ENCODE measurements at regions not wholly inside any gene's neighbourhood (a gene's known extent, or its start where the extent isn't known, plus 50 kb on each side); places are given as distances from the start of the nearest gene placed in this dataset.

DNA sequence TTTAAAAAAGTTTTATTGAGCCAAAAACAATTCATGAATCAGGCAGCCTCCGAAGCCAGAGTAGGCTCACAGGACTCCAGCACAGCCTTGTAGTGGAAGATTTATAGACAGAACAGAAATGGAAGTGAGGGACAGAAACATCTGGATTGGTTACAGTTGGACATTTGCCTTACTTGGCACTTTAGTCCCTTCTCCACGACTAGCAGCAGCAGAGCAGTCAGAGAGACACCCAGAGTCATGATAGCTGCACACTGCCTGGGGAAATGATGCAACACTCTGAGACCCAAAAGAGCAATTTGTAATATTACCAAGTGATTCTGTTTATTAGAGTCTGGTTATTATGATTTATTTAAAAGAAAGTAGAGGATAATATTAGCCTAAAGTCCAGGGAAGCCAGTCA lies 72.2 kb upstream of the KRTAP11-1 start (continued):
- TF ChIP-seq, protein P1, sequence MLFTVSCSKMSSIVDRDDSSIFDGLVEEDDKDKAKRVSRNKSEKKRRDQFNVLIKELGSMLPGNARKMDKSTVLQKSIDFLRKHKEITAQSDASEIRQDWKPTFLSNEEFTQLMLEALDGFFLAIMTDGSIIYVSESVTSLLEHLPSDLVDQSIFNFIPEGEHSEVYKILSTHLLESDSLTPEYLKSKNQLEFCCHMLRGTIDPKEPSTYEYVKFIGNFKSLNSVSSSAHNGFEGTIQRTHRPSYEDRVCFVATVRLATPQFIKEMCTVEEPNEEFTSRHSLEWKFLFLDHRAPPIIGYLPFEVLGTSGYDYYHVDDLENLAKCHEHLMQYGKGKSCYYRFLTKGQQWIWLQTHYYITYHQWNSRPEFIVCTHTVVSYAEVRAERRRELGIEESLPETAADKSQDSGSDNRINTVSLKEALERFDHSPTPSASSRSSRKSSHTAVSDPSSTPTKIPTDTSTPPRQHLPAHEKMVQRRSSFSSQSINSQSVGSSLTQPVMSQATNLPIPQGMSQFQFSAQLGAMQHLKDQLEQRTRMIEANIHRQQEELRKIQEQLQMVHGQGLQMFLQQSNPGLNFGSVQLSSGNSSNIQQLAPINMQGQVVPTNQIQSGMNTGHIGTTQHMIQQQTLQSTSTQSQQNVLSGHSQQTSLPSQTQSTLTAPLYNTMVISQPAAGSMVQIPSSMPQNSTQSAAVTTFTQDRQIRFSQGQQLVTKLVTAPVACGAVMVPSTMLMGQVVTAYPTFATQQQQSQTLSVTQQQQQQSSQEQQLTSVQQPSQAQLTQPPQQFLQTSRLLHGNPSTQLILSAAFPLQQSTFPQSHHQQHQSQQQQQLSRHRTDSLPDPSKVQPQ (CRISPR knock-in tag; IDR thresholded peaks at IDR 0.05; ENCODE audit: borderline replicate concordance) = no peak
- TF ChIP-seq NR2F6 (CRISPR knock-in tag; IDR thresholded peaks at IDR 0.05) (no peak), BRCA1 (IDR thresholded peaks at IDR 0.05) (no peak), BRCA1 (CRISPR knock-in tag; IDR thresholded peaks at IDR 0.05) (no peak), NCOA2 (IDR thresholded peaks at IDR 0.05; ENCODE audit: partially characterized antibody in 2 of 2) (no peak), SMARCA4 (IDR thresholded peaks at IDR 0.05) (no peak), NFIX (CRISPR knock-in tag; IDR thresholded peaks at IDR 0.05; ENCODE audit: low read depth) (no peak), MCM7 (IDR thresholded peaks at IDR 0.05) (no peak)
- TF ChIP-seq, protein P2, sequence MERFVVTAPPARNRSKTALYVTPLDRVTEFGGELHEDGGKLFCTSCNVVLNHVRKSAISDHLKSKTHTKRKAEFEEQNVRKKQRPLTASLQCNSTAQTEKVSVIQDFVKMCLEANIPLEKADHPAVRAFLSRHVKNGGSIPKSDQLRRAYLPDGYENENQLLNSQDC (CRISPR knock-in tag; IDR thresholded peaks at IDR 0.05) = no peak

DNA sequence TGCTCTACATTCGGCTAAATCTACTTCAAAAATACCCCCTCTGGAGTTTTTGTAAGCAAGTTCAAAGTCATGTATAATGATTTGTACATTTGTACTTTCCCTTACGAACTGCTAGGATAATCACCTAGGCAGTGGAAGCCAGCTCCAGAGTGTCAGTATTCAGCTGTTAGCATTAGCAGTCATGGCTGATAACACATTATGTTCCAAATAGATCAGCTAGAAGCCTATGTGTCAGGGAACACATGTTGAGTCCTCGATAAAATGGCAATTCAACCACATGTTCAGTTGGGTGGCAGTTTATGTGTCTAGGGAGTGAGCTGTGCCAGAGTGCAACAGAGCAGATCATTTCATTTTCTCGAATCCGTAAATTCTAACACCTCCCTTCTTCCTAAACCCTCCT lies 65.8 kb upstream of the KRTAP11-1 start:
- no peak overlapping the region for H3K9ac ChIP-seq (ENCODE audit: insufficient read depth in 1 of 2, low read depth in 2 of 2, low read length in 2 of 2)
- no peaks in the 10 kb centered on the region for H3K36me3 ChIP-seq (ENCODE audit: control insufficient read depth, insufficient read depth, low read length)
- no peaks in the 10 kb centered on the region for H4K20me1 ChIP-seq (replicated peaks; ENCODE audit: control insufficient read depth, insufficient read depth, low read length)
- DNase-seq (ENCODE audit: extremely low read depth in 1 of 4, low spot score in 3 of 4) = no peak
- H3K4me1 ChIP-seq (replicated peaks in 1 of 2; ENCODE audit: control insufficient read depth in 2 of 2, insufficient read depth in 2 of 2, low read length in 2 of 2) = no peaks in the 10 kb centered on the region
- intact Hi-C loops (cut with micrococcal nuclease) = no loop called here
- ATAC-seq = no peak
- WGBS (ENCODE audit: insufficient coverage, low coverage, missing lambda C conversion rate) = 2% methylated on average over 5 of the region's 5 CpGs
- H3K4me2 ChIP-seq (ENCODE audit: insufficient read depth, low read length) = no peak overlapping the region
- ChIA-PET CTCF (ENCODE audit: low intra/inter-chr PET ratio) (no interaction called here), POLR2A (no interaction called here)
- no peak overlapping the region for H3K27ac ChIP-seq (ENCODE audit: extremely low read depth, low read depth, low read length)
- H2AFZ ChIP-seq (ENCODE audit: low read depth, low read length) = no peak overlapping the region
- no peaks in the 10 kb centered on the region for H3K79me2 ChIP-seq (ENCODE audit: control insufficient read depth, insufficient read depth, low read length)
- H3K27me3 ChIP-seq (ENCODE audit: control insufficient read depth in 2 of 2, insufficient read depth in 2 of 2, low read length in 2 of 2) = no peaks in the 10 kb centered on the region
- no peaks in the 10 kb centered on the region for H3K9me1 ChIP-seq (ENCODE audit: control insufficient read depth, insufficient read depth, low read length)
- H3K9me3 ChIP-seq (replicated peaks; ENCODE audit: control insufficient read depth, insufficient read depth, low read depth, low read length) = no peaks in the 10 kb centered on the region; the same call in 1 of the 2 replicates
- in situ Hi-C loops (cut with MboI) = no loop called here
- no peak overlapping the region for H3K4me3 ChIP-seq
- no peak for FAIRE-seq
- BruUV-seq (replicated peaks) = no TSS peak
- no peak for TF ChIP-seq ZNF699 (CRISPR knock-in tag; IDR thresholded peaks at IDR 0.05; ENCODE audit: insufficient replicate concordance)
- TF ChIP-seq CBX8 (IDR thresholded peaks at IDR 0.05; ENCODE audit: borderline replicate concordance, extremely low read depth, low read depth, low read length, poor library complexity, severe bottlenecking) = no peak
- TF ChIP-seq SRSF7 (optimal IDR thresholded peaks at IDR 0.05; ENCODE audit: low read depth, low read length) = no peak
- no peak for TF ChIP-seq ESRRA (IDR thresholded peaks at IDR 0.05; ENCODE audit: borderline replicate concordance, low read depth)
- no peak for TF ChIP-seq ZKSCAN3 (CRISPR knock-in tag; IDR thresholded peaks at IDR 0.05)
- TF ChIP-seq EHMT2 (IDR thresholded peaks at IDR 0.05) = no peak
- no peak for TF ChIP-seq LCOR (CRISPR knock-in tag; IDR thresholded peaks at IDR 0.05)
- no peak for TF ChIP-seq ZNF408 (CRISPR knock-in tag; IDR thresholded peaks at IDR 0.05; ENCODE audit: low read depth)
- TF ChIP-seq, protein P3, sequence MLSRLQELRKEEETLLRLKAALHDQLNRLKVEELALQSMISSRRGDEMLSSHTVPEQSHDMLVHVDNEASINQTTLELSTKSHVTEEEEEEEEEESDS (CRISPR knock-in tag; IDR thresholded peaks at IDR 0.05) = no peak
- TF ChIP-seq NR4A1 (CRISPR knock-in tag; IDR thresholded peaks at IDR 0.05) = no peak
- TF ChIP-seq NR4A1 (tag; IDR thresholded peaks at IDR 0.05) = no peak
- TF ChIP-seq ZBED1 (IDR thresholded peaks at IDR 0.05) = no peak
- TF ChIP-seq SAFB2 (IDR thresholded peaks at IDR 0.05; ENCODE audit: borderline replicate concordance, low read depth, low read length, severe bottlenecking) = no peak
- no peak for TF ChIP-seq CXXC5 (CRISPR knock-in tag; IDR thresholded peaks at IDR 0.05)
